Thyroid gland (tissue), 4 donors: ENCODE measurements at regions not wholly inside any gene's neighbourhood (a gene's known extent, or its start where the extent isn't known, plus 50 kb on each side); places are given as distances from the start of the nearest gene placed in this dataset.

Experiments used
- DNase-seq, 2 donors: peaks; one replicate each; pipeline ENCODE4 v3.0.0-alpha.2; 2019
- H3K27ac ChIP-seq, 3 donors: fragments of 200-600 bp; sonication (generic); 1 replicate in 2 of 3; 2 replicates in 1 of 3; pipeline ENCODE4 v1.5.1; 2016 to 2019; ENCODE audit warnings: mild to moderate bottlenecking in 1 of 3, moderate library complexity in 1 of 3
- H3K27me3 ChIP-seq: fragments of 200-600 bp; sonication (generic); one replicate; pipeline ENCODE4 v1.5.1; 2019
- H3K36me3 ChIP-seq, 2 donors: fragments of 200-600 bp; sonication (generic); one replicate each; pipeline ENCODE4 v1.5.1; 2016 to 2019
- H3K4me1 ChIP-seq, 2 donors: fragments of 200-600 bp; sonication (generic); one replicate each; pipeline ENCODE4 v1.5.1; 2017 to 2019
- H3K4me3 ChIP-seq, 3 donors: fragments of 200-600 bp; sonication (generic); replicated peaks in 1 of 3; 1 replicate in 2 of 3; 2 replicates in 1 of 3; pipeline ENCODE4 v1.5.1; 2016; ENCODE audit warnings: mild to moderate bottlenecking in 1 of 3
- H3K9me3 ChIP-seq: fragments of 200-600 bp; sonication (generic); one replicate; pipeline ENCODE4 v1.5.1; 2017
- POLR2A ChIP-seq, 2 donors: fragments of 450-650 bp; IDR thresholded peaks; one replicate each; pipeline ENCODE4 v1.6.1; 2017; ENCODE audit warnings: antibody characterized with exemption in 2 of 2, mild to moderate bottlenecking in 2 of 2, moderate library complexity in 1 of 2
- WGBS, 2 donors: methylation state at CpG; one replicate each; pipeline ENCODE4 v1.1.5; 2017; 5-methylcytosine and 5-hydroxymethylcytosine counted together
- intact Hi-C: fragments of 100-400 bp; cut with DNase I; formaldehyde crosslinking; loops from one replicate; pipeline ENCODE4 v1.15.1; 2023
- TF ChIP-seq, protein P1 (sequence below), 6 experiments: fragments of 200-600 bp in 3 of 6; fragments of 450-650 bp in 3 of 6; sonication (generic) in 3 of 6; IDR thresholded peaks; one replicate each; pipeline ENCODE4 v1.5.1; 2016 to 2019; ENCODE audit warnings: antibody characterized with exemption in 6 of 6, mild to moderate bottlenecking in 2 of 6, inconsistent platforms in 1 of 6, moderate library complexity in 1 of 6

GRCh38 chr11:115691030-115691429 lies 186.8 kb upstream of the CADM1 start:
- TF ChIP-seq POLR2A (IDR thresholded peaks at IDR 0.05) = no peak
- TF ChIP-seq, protein P1, sequence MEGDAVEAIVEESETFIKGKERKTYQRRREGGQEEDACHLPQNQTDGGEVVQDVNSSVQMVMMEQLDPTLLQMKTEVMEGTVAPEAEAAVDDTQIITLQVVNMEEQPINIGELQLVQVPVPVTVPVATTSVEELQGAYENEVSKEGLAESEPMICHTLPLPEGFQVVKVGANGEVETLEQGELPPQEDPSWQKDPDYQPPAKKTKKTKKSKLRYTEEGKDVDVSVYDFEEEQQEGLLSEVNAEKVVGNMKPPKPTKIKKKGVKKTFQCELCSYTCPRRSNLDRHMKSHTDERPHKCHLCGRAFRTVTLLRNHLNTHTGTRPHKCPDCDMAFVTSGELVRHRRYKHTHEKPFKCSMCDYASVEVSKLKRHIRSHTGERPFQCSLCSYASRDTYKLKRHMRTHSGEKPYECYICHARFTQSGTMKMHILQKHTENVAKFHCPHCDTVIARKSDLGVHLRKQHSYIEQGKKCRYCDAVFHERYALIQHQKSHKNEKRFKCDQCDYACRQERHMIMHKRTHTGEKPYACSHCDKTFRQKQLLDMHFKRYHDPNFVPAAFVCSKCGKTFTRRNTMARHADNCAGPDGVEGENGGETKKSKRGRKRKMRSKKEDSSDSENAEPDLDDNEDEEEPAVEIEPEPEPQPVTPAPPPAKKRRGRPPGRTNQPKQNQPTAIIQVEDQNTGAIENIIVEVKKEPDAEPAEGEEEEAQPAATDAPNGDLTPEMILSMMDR (IDR thresholded peaks at IDR 0.05) = no peak
- H3K27ac ChIP-seq = no peak overlapping the region
- no peaks in the 10 kb centered on the region for H3K9me3 ChIP-seq
- DNase-seq = no peak
- H3K27me3 ChIP-seq = no peaks in the 10 kb centered on the region
- H3K36me3 ChIP-seq = no peaks in the 10 kb centered on the region
- peaks cover 0 to 6% of the 10 kb centered on the region in 2 donors for H3K4me1 ChIP-seq
- intact Hi-C loops = no loop called here
- no peak overlapping the region for H3K4me3 ChIP-seq
- WGBS, 2 donors = 98% methylated on average over 3 of the region's 3 CpGs

DNA sequence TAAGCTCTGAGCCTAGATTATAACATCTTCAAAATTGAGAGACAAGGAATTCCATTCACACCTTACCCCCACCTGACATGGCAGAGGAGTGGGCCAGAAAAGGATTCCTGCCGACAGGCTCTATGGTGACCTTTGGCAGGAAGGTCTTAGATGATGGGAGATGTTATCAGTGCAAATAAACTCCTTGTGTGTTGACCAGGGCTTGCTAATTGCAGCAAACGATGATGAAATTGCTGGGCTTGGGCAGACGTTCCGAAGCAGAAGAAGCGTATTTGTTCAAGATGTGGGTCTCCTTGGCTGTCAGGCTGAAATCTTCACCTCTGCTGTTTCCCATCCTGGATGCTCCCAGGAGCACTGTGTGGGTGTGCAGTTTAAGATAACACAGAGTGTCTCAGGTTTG lies 183.7 kb upstream of the CADM1 start:
- no peak for DNase-seq
- no peaks in the 10 kb centered on the region for H3K9me3 ChIP-seq
- H3K27ac ChIP-seq = no peak overlapping the region
- H3K4me3 ChIP-seq = no peak overlapping the region
- H3K36me3 ChIP-seq = no peaks in the 10 kb centered on the region
- intact Hi-C loops = no loop called here
- TF ChIP-seq POLR2A (IDR thresholded peaks at IDR 0.05) = no peak
- TF ChIP-seq, protein P1 (IDR thresholded peaks at IDR 0.05) = no peak
- H3K4me1 ChIP-seq = no peaks in the 10 kb centered on the region
- WGBS, 2 donors = 68 to 73% methylated on average over 5 of the region's 5 CpGs
- H3K27me3 ChIP-seq = no peaks in the 10 kb centered on the region

DNA sequence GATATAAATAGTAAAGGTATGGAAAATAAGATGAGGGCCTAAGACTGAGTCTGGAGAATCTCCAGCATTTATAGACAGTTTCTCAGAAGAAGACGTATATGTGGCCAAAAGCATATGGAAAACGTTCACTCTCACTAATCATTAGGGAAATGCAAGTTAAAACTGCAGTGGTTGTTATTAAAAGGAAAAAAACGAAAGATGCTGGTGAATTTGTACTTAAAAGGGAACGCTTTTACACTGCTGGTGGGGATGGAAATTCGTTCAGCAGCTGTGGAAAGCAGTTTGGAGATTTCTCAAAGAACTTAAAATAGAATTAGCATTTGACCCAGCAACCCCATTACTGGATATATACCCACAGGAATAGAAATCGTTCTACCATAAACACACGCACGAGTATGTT lies 180.5 kb upstream of the CADM1 start:
- Histone ChIP-seq H3K9me3 (no peaks in the 10 kb centered on the region), H3K4me3 (no peak overlapping the region), H3K4me1 (peaks cover 6% of the 10 kb centered on the region in 2 donors), H3K27ac (no peak overlapping the region), H3K36me3 (no peaks in the 10 kb centered on the region), H3K27me3 (no peaks in the 10 kb centered on the region)
- WGBS, 2 donors = 60 to 78% methylated on average over 8 of the region's 8 CpGs
- DNase-seq = no peak
- TF ChIP-seq, protein P1 (IDR thresholded peaks at IDR 0.05) = no peak
- TF ChIP-seq POLR2A (IDR thresholded peaks at IDR 0.05) = no peak
- intact Hi-C loops = no loop called here

DNA sequence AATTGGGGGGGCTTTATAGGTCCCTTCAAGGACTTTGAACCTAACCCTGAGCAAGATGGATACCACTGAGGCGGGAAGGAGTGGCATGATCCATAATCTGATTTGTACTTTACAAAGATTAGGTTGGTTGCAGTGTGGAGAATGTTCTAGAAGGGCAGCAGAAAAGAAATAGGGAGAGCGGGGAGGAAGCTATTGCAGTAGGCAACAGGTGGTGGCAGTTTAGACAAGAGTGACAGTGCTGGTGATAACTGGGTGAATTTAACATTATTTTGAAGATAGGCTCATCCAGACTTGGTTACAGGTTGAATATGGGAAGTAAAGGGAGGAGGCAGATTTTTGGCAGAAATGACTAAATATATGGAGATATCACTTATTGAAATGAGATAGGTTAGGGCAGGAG lies 179.9 kb upstream of the CADM1 start:
- Histone ChIP-seq H3K4me3 (no peak overlapping the region), H3K9me3 (no peaks in the 10 kb centered on the region), H3K27me3 (no peaks in the 10 kb centered on the region), H3K36me3 (no peaks in the 10 kb centered on the region), H3K4me1 (peaks cover 12% of the 10 kb centered on the region in 2 donors), H3K27ac (no peak overlapping the region)
- 91 to 95% methylated on average over 2 of the region's 2 CpGs for WGBS, 2 donors
- no peak for DNase-seq
- no peak for TF ChIP-seq POLR2A (IDR thresholded peaks at IDR 0.05)
- TF ChIP-seq, protein P1 (IDR thresholded peaks at IDR 0.05) = no peak
- intact Hi-C loops = no loop called here

DNA sequence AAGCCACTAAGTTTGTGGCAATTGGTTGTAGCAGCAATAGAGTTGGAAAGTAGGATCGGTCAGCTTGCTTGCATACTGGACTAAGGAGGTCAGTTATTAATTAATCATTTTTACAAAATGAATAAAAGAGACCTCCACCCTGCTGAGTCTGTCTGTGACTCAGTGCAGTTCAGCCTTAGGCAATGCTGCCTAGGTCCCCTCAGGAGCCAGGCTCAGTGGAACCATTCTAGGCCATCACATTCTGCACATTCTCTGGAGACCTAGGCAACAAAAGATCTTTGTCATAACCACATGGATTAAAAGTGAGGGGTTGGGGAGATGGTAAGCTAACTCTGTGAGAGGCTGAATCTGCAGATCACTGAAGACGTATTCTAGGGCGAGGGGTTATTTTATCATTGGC lies 178.7 kb upstream of the CADM1 start:
- 60 to 75% methylated on average over 3 of the region's 3 CpGs for WGBS, 2 donors

More for the DNA sequence above, 178.7 kb upstream of the CADM1 start:
- Histone ChIP-seq H3K27ac (no peak overlapping the region), H3K9me3 (no peaks in the 10 kb centered on the region), H3K36me3 (no peaks in the 10 kb centered on the region), H3K27me3 (no peaks in the 10 kb centered on the region), H3K4me1 (peaks cover 19 to 23% of the 10 kb centered on the region in 2 donors), H3K4me3 (no peak overlapping the region)
- no peak for DNase-seq
- intact Hi-C loops = no loop called here
- TF ChIP-seq POLR2A (IDR thresholded peaks at IDR 0.05) = no peak
- TF ChIP-seq, protein P1 (IDR thresholded peaks at IDR 0.05) = no peak
